SK-N-SH treated with all-trans-retinoic acid at 6 μM for 48 hours (cell line): ENCODE measurements at regions not wholly inside any gene's neighbourhood (a gene's known extent, or its start where the extent isn't known, plus 50 kb on each side); places are given as distances from the start of the nearest gene placed in this dataset.
"Not testable (repeated sequence)": the region's sequence is repeated elsewhere in the genome, so short reads cannot be mapped to it uniquely, and the experiment has no call there.

Source experiments
- ATAC-seq: fragments of 200-7000 bp; cut with Tn5 transposase; 3 replicates; pipeline ENCODE4 v1.9.1; 2020; ENCODE audit warnings: mild to moderate bottlenecking, moderate library complexity
- BACH2 ChIP-seq: fragments of 250-450 bp; sonication (Bioruptor Pico); IDR thresholded peaks from 2 replicates; pipeline ENCODE4 v1.9.0; 2021; ENCODE audit warnings: mild to moderate bottlenecking, borderline replicate concordance
- CSDC2 ChIP-seq: fragments of 250-450 bp; sonication (Bioruptor Pico); IDR thresholded peaks from 2 replicates; pipeline ENCODE4 v1.5.0; 2020; ENCODE audit warnings: mild to moderate bottlenecking, moderate library complexity
- ESRRG ChIP-seq: fragments of 250-450 bp; sonication (Bioruptor Pico); IDR thresholded peaks from 2 replicates; pipeline ENCODE4 v1.6.1; 2021; ENCODE audit warnings: mild to moderate bottlenecking
- GLIS3 ChIP-seq: fragments of 250-450 bp; sonication (Bioruptor Pico); IDR thresholded peaks from 2 replicates; pipeline ENCODE4 v1.5.0; 2020; ENCODE audit warnings: mild to moderate bottlenecking, moderate library complexity
- OSR1 ChIP-seq: fragments of 250-450 bp; sonication (Bioruptor Pico); IDR thresholded peaks from 2 replicates; pipeline ENCODE4 v1.8.0; 2022; ENCODE audit warnings: moderate library complexity, mild to moderate bottlenecking, inconsistent platforms
- PPARA ChIP-seq: fragments of 250-450 bp; sonication (Bioruptor Pico); IDR thresholded peaks from 2 replicates; pipeline ENCODE4 v1.5.0; 2020; ENCODE audit warnings: mild to moderate bottlenecking, borderline replicate concordance
- RARB ChIP-seq: fragments of 250-450 bp; sonication (Bioruptor Pico); IDR thresholded peaks from 2 replicates; pipeline ENCODE4 v1.8.0; 2021; ENCODE audit warnings: mild to moderate bottlenecking, moderate library complexity
- SNAI2 ChIP-seq: fragments of 250-450 bp; sonication (Bioruptor Pico); IDR thresholded peaks from 2 replicates; pipeline ENCODE4 v1.5.0; 2020; ENCODE audit warnings: mild to moderate bottlenecking, moderate library complexity
- TCF4 ChIP-seq: fragments of 250-450 bp; sonication (Bioruptor Pico); IDR thresholded peaks from 2 replicates; pipeline ENCODE4 v1.8.0; 2021; ENCODE audit warnings: mild to moderate bottlenecking, moderate library complexity, borderline replicate concordance
- TOX ChIP-seq: fragments of 250-450 bp; sonication (Bioruptor Pico); IDR thresholded peaks from 2 replicates; pipeline ENCODE4 v1.8.0; 2021; ENCODE audit warnings: mild to moderate bottlenecking, moderate library complexity, borderline replicate concordance
- ZC3H10 ChIP-seq: fragments of 250-450 bp; sonication (Bioruptor Pico); IDR thresholded peaks from 2 replicates; pipeline ENCODE4 v1.5.1; 2021; ENCODE audit warnings: mild to moderate bottlenecking, moderate library complexity
- ZFP3 ChIP-seq: fragments of 250-450 bp; sonication (Bioruptor Pico); IDR thresholded peaks from 2 replicates; pipeline ENCODE4 v1.5.0; 2020; ENCODE audit warnings: mild to moderate bottlenecking, moderate library complexity
- ZFP30 ChIP-seq: fragments of 450-650 bp; formaldehyde crosslinking; IDR thresholded peaks from 2 replicates; pipeline ENCODE4 v1.5.0; 2022; ENCODE audit warnings: mild to moderate bottlenecking, moderate library complexity
- ZNF565 ChIP-seq: fragments of 450-650 bp; formaldehyde crosslinking; conservative IDR thresholded peaks from 2 replicates; pipeline ENCODE4 v1.5.0; 2020; ENCODE audit warnings: low read depth, mild to moderate bottlenecking, moderate library complexity
- ZNF70 ChIP-seq: fragments of 450-650 bp; formaldehyde crosslinking; IDR thresholded peaks from 2 replicates; pipeline ENCODE4 v1.5.0; 2020; ENCODE audit warnings: mild to moderate bottlenecking, moderate library complexity
- ZNF8 ChIP-seq: fragments of 450-650 bp; formaldehyde crosslinking; IDR thresholded peaks from 2 replicates; pipeline ENCODE4 v1.5.0; 2020; ENCODE audit warnings: mild to moderate bottlenecking, moderate library complexity
- TF ChIP-seq, protein P1 (sequence below): fragments of 250-450 bp; sonication (Bioruptor Pico); IDR thresholded peaks from 2 replicates; pipeline ENCODE4 v1.5.1; 2021; ENCODE audit warnings: mild to moderate bottlenecking, moderate library complexity
- TF ChIP-seq, protein P2 (sequence below): fragments of 250-450 bp; sonication (Bioruptor Pico); IDR thresholded peaks from 2 replicates; pipeline ENCODE4 v1.8.0; 2020; ENCODE audit warnings: mild to moderate bottlenecking, moderate library complexity, borderline replicate concordance
- TF ChIP-seq, protein P3 (sequence below): fragments of 250-450 bp; sonication (Bioruptor Pico); IDR thresholded peaks from 2 replicates; pipeline ENCODE4 v1.5.0; 2020; ENCODE audit warnings: mild to moderate bottlenecking, moderate library complexity

DNA sequence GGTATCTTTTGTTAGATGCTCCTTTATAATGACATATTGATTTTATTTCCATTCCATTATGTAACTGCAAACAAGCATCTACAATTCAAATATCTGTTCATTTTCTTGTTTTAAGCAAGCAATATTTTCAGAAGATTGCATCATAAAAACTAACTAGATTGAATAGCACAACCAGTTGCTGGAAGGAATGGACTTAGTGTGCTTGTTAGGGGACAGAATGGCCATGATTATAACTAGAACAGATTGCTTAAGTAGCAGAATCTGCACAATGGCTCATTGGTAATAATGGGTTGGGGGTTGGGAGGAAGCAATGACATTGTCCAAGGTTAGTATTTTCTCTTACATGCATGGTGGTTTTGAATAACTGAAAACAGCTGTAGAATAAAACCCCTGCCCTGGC, 939.5 kb downstream of the SLC16A7 start:
- TF ChIP-seq ZC3H10 (CRISPR knock-in tag): no peak
- ATAC-seq: no peak

DNA sequence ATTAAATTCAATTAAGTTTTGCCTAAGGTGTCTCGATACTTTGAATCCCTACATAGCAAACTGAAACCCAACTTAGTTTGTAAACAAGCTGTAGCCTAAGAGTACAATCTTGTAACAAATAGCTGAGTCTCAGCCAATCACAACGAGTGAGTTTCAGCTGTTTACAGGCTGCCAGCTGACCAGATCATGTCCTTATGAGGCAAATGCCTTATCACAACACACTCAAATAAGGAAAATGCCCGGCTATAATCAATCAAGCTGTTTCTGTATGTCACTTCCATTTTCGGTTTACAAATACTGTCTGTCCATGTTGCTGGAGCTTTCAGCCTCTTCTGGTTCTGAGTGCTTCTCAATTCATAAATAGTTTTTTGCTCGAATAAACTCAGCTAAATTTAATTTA, 943.8 kb downstream of the SLC16A7 start:
- TF ChIP-seq SNAI2 (CRISPR knock-in tag) (no peak), BACH2 (CRISPR knock-in tag) (no peak)
- TF ChIP-seq, all 23 proteins: peak for 0

DNA sequence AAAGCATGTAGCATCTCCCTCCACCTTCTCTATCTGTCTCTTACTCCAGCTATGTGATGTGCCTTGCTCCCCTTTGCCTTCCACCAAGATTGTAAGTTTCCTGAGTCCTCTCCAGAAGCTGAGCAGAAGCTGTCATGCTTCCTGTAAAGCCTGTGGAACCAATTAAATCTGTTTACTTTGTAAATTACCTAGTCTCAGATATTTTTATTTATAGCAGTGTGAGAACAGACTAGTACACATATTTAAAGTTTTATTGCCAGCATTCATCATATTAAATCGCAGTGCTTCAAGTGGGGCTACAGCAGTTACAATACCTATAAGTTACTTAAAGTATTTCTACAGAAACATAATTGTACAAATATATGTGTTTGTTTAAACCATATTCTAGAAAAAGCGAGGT, 973.1 kb downstream of the SLC16A7 start:
- TF ChIP-seq ZFP3 (CRISPR knock-in tag): no peak
- no peak for TF ChIP-seq GLIS3
- TF ChIP-seq ZNF565 (CRISPR knock-in tag): no peak
- TF ChIP-seq BACH2 (CRISPR knock-in tag): no peak
- TF ChIP-seq OSR1: no peak
- no peak for TF ChIP-seq SNAI2 (CRISPR knock-in tag)
- no peak for TF ChIP-seq TCF4 (CRISPR knock-in tag)
- TF ChIP-seq, all 23 proteins: peak for 0
- no peak for ATAC-seq

More for the DNA sequence above, 943.8 kb downstream of the SLC16A7 start:
- ATAC-seq: no peak

DNA sequence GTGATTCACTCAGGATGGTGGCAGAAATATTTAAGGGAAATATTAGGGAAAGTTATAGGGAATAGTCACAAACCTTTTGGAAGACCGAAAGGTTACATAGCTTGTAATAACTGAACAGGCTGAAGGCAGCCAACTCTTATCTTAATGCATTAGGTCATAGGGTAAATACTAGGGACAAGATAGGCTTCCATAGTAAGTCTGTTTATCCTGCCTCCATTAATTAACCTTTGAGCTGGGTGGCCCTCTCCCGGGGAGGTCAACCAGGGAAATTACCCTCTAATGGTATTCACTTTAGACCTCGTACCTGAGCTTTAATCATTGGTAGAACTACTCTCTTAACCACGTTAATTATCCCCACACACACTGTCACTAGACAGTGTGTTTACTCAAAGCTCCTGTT, 981.8 kb downstream of the SLC16A7 start:
- no peak for ATAC-seq
- TF ChIP-seq TCF4 (CRISPR knock-in tag) (no peak), CSDC2 (CRISPR knock-in tag) (no peak), GLIS3 (no peak), PPARA (CRISPR knock-in tag) (no peak), ZNF70 (CRISPR knock-in tag) (no peak)

DNA sequence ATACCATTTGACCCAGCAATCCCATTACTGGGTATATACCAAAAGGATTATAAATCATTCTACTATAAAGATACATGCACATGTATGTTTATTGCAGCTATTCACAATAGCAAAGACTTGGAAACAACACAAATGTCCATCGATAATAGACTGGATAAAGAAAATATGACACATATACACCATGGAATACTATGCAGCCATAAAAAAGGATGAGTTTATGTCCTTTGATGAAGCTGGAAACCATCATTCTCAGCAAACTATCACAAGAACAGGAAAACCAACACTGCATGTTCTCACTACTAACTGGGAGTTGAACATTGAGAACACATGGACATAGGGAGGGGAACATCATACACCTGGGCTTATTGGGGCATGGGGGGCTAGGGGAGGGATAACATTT, 991.8 kb downstream of the SLC16A7 start:
- not testable (repeated sequence) for ATAC-seq

DNA sequence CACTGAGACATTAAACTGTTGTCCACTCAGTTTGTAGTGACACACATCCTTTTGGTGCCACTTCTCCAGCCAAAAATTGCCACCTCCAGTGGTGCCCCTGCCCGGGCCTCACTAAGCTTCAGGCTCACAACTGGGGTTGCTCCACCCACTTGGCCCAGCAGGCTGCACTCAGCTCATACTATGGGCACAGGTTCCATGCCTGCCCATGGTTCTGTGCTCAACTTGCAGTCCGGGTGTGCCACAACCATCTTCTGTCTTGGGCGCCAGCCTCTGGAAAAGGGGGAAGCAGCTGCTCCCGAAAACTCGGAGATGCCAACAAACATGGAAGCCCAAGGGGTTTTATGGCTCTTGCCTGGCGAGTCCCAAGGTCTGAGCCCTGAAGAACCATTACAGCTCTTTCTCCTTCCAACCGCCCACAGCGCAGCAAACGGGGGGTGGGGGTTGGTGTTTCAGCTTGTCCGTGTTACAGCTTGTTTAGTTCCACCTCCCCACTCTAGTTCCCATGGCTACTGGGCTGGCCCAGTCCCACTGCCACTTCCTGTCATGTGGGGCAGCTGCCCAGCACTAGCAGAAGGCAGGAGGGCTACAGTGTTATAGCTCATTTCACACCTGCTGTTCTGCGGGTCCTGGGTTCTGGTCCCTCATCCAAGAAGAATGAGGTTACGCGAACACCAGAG, 998.3 kb downstream of the SLC16A7 start:
- ATAC-seq: no peak
- TF ChIP-seq CSDC2 (CRISPR knock-in tag) (no peak), GLIS3 (no peak), SNAI2 (CRISPR knock-in tag) (no peak), ZFP30 (CRISPR knock-in tag) (no peak), ZC3H10 (CRISPR knock-in tag) (no peak), OSR1 (no peak), PPARA (CRISPR knock-in tag) (no peak), ZNF70 (CRISPR knock-in tag) (no peak), ZNF565 (CRISPR knock-in tag) (no peak), ZFP3 (CRISPR knock-in tag) (no peak), TOX (CRISPR knock-in tag) (no peak), ESRRG (CRISPR knock-in tag) (no peak), ZNF8 (CRISPR knock-in tag) (no peak), BACH2 (CRISPR knock-in tag) (no peak), RARB (no peak)
- TF ChIP-seq, protein P1, sequence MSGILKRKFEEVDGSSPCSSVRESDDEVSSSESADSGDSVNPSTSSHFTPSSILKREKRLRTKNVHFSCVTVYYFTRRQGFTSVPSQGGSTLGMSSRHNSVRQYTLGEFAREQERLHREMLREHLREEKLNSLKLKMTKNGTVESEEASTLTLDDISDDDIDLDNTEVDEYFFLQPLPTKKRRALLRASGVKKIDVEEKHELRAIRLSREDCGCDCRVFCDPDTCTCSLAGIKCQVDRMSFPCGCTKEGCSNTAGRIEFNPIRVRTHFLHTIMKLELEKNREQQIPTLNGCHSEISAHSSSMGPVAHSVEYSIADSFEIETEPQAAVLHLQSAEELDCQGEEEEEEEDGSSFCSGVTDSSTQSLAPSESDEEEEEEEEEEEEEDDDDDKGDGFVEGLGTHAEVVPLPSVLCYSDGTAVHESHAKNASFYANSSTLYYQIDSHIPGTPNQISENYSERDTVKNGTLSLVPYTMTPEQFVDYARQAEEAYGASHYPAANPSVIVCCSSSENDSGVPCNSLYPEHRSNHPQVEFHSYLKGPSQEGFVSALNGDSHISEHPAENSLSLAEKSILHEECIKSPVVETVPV (CRISPR knock-in tag): no peak
- TF ChIP-seq, protein P2, sequence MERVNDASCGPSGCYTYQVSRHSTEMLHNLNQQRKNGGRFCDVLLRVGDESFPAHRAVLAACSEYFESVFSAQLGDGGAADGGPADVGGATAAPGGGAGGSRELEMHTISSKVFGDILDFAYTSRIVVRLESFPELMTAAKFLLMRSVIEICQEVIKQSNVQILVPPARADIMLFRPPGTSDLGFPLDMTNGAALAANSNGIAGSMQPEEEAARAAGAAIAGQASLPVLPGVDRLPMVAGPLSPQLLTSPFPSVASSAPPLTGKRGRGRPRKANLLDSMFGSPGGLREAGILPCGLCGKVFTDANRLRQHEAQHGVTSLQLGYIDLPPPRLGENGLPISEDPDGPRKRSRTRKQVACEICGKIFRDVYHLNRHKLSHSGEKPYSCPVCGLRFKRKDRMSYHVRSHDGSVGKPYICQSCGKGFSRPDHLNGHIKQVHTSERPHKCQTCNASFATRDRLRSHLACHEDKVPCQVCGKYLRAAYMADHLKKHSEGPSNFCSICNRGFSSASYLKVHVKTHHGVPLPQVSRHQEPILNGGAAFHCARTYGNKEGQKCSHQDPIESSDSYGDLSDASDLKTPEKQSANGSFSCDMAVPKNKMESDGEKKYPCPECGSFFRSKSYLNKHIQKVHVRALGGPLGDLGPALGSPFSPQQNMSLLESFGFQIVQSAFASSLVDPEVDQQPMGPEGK (CRISPR knock-in tag): no peak
- TF ChIP-seq, protein P3, sequence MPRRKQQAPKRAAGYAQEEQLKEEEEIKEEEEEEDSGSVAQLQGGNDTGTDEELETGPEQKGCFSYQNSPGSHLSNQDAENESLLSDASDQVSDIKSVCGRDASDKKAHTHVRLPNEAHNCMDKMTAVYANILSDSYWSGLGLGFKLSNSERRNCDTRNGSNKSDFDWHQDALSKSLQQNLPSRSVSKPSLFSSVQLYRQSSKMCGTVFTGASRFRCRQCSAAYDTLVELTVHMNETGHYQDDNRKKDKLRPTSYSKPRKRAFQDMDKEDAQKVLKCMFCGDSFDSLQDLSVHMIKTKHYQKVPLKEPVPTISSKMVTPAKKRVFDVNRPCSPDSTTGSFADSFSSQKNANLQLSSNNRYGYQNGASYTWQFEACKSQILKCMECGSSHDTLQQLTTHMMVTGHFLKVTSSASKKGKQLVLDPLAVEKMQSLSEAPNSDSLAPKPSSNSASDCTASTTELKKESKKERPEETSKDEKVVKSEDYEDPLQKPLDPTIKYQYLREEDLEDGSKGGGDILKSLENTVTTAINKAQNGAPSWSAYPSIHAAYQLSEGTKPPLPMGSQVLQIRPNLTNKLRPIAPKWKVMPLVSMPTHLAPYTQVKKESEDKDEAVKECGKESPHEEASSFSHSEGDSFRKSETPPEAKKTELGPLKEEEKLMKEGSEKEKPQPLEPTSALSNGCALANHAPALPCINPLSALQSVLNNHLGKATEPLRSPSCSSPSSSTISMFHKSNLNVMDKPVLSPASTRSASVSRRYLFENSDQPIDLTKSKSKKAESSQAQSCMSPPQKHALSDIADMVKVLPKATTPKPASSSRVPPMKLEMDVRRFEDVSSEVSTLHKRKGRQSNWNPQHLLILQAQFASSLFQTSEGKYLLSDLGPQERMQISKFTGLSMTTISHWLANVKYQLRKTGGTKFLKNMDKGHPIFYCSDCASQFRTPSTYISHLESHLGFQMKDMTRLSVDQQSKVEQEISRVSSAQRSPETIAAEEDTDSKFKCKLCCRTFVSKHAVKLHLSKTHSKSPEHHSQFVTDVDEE (CRISPR knock-in tag): no peak
